AG04450 (cell line): ENCODE measurements at regions not wholly inside any gene's neighbourhood (a gene's known extent, or its start where the extent isn't known, plus 50 kb on each side); places are given as distances from the start of the nearest gene placed in this dataset.
A peak's percentile ranks its signal among the peaks of the same experiment; 100 is the strongest.

Experiments used
- CTCF ChIA-PET: fragments of 300-600, 350-600 bp; formaldehyde crosslinking; extraction: SDS; loops from one replicate; lab custom pipeline; 2022; ENCODE audit warnings: antibody characterized with exemption, inconsistent platforms; lab: Charles Lee
- POLR2A ChIA-PET: fragments of 350-600 bp; formaldehyde crosslinking; extraction: SDS; loops from one replicate; lab custom pipeline; 2021; ENCODE audit warnings: antibody characterized with exemption, inconsistent platforms; lab: Yijun Ruan, JAX
- DNase-seq: peaks from one replicate; pipeline ENCODE4 v3.0.0-alpha.2; 2011; ENCODE audit warnings: low read depth, low spot score
- H3K27ac ChIP-seq: one replicate; pipeline ENCODE4 v1.5.1; 2012; ENCODE audit warnings: low read depth, low read length, control low read depth
- H3K27me3 ChIP-seq: one replicate; pipeline ENCODE4 v1.6.0; 2012; ENCODE audit warnings: low read length; ENCODE audit not compliant: control insufficient read depth, insufficient read depth
- H3K4me3 ChIP-seq: 2 replicates; pipeline ENCODE4 v1.5.1; 2011; ENCODE audit warnings: mild to moderate bottlenecking, low read depth, low read length, control low read depth
- H3K9me3 ChIP-seq: 2 replicates; pipeline ENCODE4 v1.5.1; 2012; ENCODE audit warnings: low read length; ENCODE audit not compliant: control insufficient read depth, insufficient read depth
- CTCF ChIP-seq: IDR thresholded peaks from 2 replicates; pipeline ENCODE4 v1.5.1; 2011; ENCODE audit warnings: low read depth, low read length, control low read depth, inconsistent platforms

GRCh38 chr5:152277936-152278335 is 127.1 kb downstream of the NMUR2 start:
- no peaks in the 10 kb centered on the region for H3K9me3 ChIP-seq
- POLR2A ChIA-PET: no interaction called here
- no peak overlapping the region for H3K4me3 ChIP-seq
- CTCF ChIA-PET: no interaction called here
- no peaks in the 10 kb centered on the region for H3K27me3 ChIP-seq
- DNase-seq: no peak
- TF ChIP-seq CTCF: no peak
- H3K27ac ChIP-seq: no peak overlapping the region

- Histone ChIP-seq H3K4me3 (no peak overlapping the region), H3K9me3 (no peaks in the 10 kb centered on the region), H3K27me3 (no peaks in the 10 kb centered on the region), H3K27ac (no peak overlapping the region)
- TF ChIP-seq CTCF: no peak
- CTCF ChIA-PET: no interaction called here
- no peak for DNase-seq
- POLR2A ChIA-PET: no interaction called here
These were observed 130.9 kb downstream of the NMUR2 start for GRCh38 chr5:152274224-152274623.

- Histone ChIP-seq H3K27ac (no peak overlapping the region), H3K4me3 (no peak overlapping the region), H3K27me3 (no peaks in the 10 kb centered on the region), H3K9me3 (no peaks in the 10 kb centered on the region)
- ChIA-PET POLR2A (no interaction called here), CTCF (no interaction called here)
- DNase-seq: no peak
- peak; percentile 6; the same call in 1 of the 2 replicates for TF ChIP-seq CTCF
These were observed 133.7 kb downstream of the NMUR2 start for GRCh38 chr5:152271420-152271819.

DNA sequence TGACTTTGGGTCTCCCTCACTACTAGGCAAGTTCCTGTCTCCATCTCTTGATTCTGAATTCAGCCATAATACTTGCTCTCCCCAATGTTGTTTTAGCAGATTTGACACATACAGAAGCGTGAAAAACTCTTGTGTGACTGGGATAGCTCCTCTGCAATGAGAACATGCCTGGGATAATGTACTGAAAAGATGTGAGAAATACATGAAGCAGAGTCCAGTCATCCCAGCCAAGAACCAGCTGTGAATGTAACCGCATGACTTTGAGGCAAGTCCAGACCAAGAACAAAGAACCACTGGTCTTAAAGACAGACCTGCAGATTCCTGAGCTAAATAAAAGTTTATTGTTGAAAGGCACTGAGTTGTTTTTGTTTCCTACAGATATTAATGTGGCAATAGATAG is 135.0 kb downstream of the NMUR2 start:
- ChIA-PET CTCF (no interaction called here), POLR2A (no interaction called here)
- H3K27ac ChIP-seq: no peak overlapping the region
- no peaks in the 10 kb centered on the region for H3K27me3 ChIP-seq
- H3K9me3 ChIP-seq: no peaks in the 10 kb centered on the region
- H3K4me3 ChIP-seq: no peak overlapping the region
- no peak for DNase-seq
- no peak for TF ChIP-seq CTCF

DNA sequence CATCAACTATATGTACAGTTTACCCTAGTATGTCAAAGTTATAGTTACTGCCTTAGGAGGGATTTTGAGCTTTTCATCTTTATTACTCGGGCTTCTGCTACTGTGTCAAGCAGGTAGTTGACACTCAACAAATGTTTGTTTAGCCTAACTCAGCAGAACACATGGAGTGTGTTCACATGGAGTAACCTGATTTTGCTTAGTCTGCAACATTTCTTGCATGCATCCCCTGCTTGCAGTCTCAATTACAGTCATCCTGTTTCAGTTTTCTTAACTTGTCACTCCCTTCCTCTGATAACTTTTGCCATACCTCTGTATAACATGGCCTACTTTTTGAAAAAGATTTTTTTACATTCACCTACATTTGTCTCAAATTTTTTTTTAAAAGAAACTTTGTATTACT is 135.5 kb downstream of the NMUR2 start:
- H3K4me3 ChIP-seq: no peak overlapping the region
- no peaks in the 10 kb centered on the region for H3K27me3 ChIP-seq
- no peak for TF ChIP-seq CTCF
- ChIA-PET POLR2A (no interaction called here), CTCF (no interaction called here)
- no peaks in the 10 kb centered on the region for H3K9me3 ChIP-seq
- no peak for DNase-seq
- no peak overlapping the region for H3K27ac ChIP-seq
